ENCODE measurements at regions not wholly inside any gene's neighbourhood (a gene's known extent, or its start where the extent isn't known, plus 50 kb on each side); places are given as distances from the start of the nearest gene placed in this dataset.

- TF ChIP-seq YY1 (IDR thresholded peaks at IDR 0.05; ENCODE audit: insufficient read depth, insufficient read length), result no peak
- TF ChIP-seq ZNF274 (IDR thresholded peaks at IDR 0.05; ENCODE audit: low read depth, low read length), result no peak
- TF ChIP-seq SUZ12 (IDR thresholded peaks at IDR 0.05; ENCODE audit: extremely low read depth, insufficient read depth, insufficient read length), result no peak
Observed at GRCh38 chr17:53971361-53971760, 148.6 kb downstream of the KIF2B start.
